GM19025 (cell line): ENCODE measurements at regions not wholly inside any gene's neighbourhood (a gene's known extent, or its start where the extent isn't known, plus 50 kb on each side); places are given as distances from the start of the nearest gene placed in this dataset.

Experiments used
- ATAC-seq: cut with Tn5 transposase; IDR thresholded peaks from one replicate; pipeline ENCODE4 v1.9.1; 2021; ENCODE audit warnings: mild to moderate bottlenecking, low read depth, moderate library complexity; ENCODE audit not compliant: unreplicated experiment

- no peak for ATAC-seq
These were observed 273.4 kb upstream of the MIR17HG start for GRCh38 chr13:91074091-91074490.

GRCh38 chr13:91076830-91077229, 270.7 kb upstream of the MIR17HG start:
- ATAC-seq: no peak

GRCh38 chr13:91078093-91078679, 269.3 kb upstream of the MIR17HG start:
- no peak for ATAC-seq

GRCh38 chr13:91079176-91079575, 268.3 kb upstream of the MIR17HG start:
- no peak for ATAC-seq

- no peak for ATAC-seq
These were observed 262.4 kb upstream of the MIR17HG start for GRCh38 chr13:91085127-91085526.

- no peak for ATAC-seq
These were observed 260.4 kb upstream of the MIR17HG start for GRCh38 chr13:91086936-91087716.

- ATAC-seq: no peak
These were observed 250.2 kb upstream of the MIR17HG start for GRCh38 chr13:91097269-91097668.

- ATAC-seq: no peak
These were observed 247.6 kb upstream of the MIR17HG start for GRCh38 chr13:91099877-91100276.

GRCh38 chr13:91100944-91101343, 246.5 kb upstream of the MIR17HG start:
- ATAC-seq: no peak

GRCh38 chr13:91101381-91101780, 246.1 kb upstream of the MIR17HG start:
- ATAC-seq: no peak

GRCh38 chr13:91105270-91105669, 242.2 kb upstream of the MIR17HG start:
- ATAC-seq: no peak

- ATAC-seq: no peak
These were observed 240.9 kb upstream of the MIR17HG start for GRCh38 chr13:91106565-91106964.

- no peak for ATAC-seq
These were observed 239.2 kb upstream of the MIR17HG start for GRCh38 chr13:91108315-91108714.

GRCh38 chr13:91111476-91112200, 235.8 kb upstream of the MIR17HG start:
- no peak for ATAC-seq

GRCh38 chr13:91112201-91112923, 235.1 kb upstream of the MIR17HG start:
- ATAC-seq: no peak

- ATAC-seq: no peak
These were observed 234.6 kb upstream of the MIR17HG start for GRCh38 chr13:91112924-91113277.

- no peak for ATAC-seq
These were observed 231.7 kb upstream of the MIR17HG start for GRCh38 chr13:91115776-91116175.

- no peak for ATAC-seq
These were observed 230.1 kb upstream of the MIR17HG start for GRCh38 chr13:91117351-91117750.

GRCh38 chr13:91119643-91120042, 227.8 kb upstream of the MIR17HG start:
- ATAC-seq: no peak

GRCh38 chr13:91122766-91123165, 224.7 kb upstream of the MIR17HG start:
- no peak for ATAC-seq
